Smooth muscle cell (in vitro differentiated cells): ENCODE measurements at regions not wholly inside any gene's neighbourhood (a gene's known extent, or its start where the extent isn't known, plus 50 kb on each side); places are given as distances from the start of the nearest gene placed in this dataset.

Experiments used
- DNase-seq: peaks from one replicate; lab custom pipeline; 2025; ENCODE audit not compliant: unreplicated experiment; lab: John Stamatoyannopoulos, UW
- H2AFZ ChIP-seq: fragments of 200-600 bp; sonication (generic); 2 replicates; pipeline ENCODE4 v1.6.0; 2016; ENCODE audit warnings: antibody characterized with exemption, low read depth, mild to moderate bottlenecking
- H3F3A ChIP-seq: fragments of 200-600 bp; sonication (generic); 2 replicates; pipeline ENCODE4 v1.6.0; 2017; ENCODE audit warnings: antibody characterized with exemption, low read depth
- H3K27ac ChIP-seq: fragments of 200-600 bp; sonication (generic); 2 replicates; pipeline ENCODE4 v1.5.1; 2016; ENCODE audit warnings: low read depth, mild to moderate bottlenecking
- H3K27me3 ChIP-seq: fragments of 200-600 bp; sonication (generic); 2 replicates; pipeline ENCODE4 v1.6.1; 2016; ENCODE audit warnings: low read depth, mild to moderate bottlenecking
- H3K36me3 ChIP-seq: fragments of 200-600 bp; sonication (generic); 2 replicates; pipeline ENCODE4 v1.5.1; 2016; ENCODE audit warnings: low read depth
- H3K4me1 ChIP-seq: fragments of 200-600 bp; sonication (generic); 2 replicates; pipeline ENCODE4 v1.5.1; 2016; ENCODE audit warnings: low read depth
- H3K4me2 ChIP-seq: fragments of 200-600 bp; sonication (generic); 2 replicates; pipeline ENCODE4 v1.6.0; 2016; ENCODE audit warnings: mild to moderate bottlenecking
- H3K4me3 ChIP-seq: fragments of 200-600 bp; sonication (generic); 2 replicates; pipeline ENCODE4 v1.5.1; 2016; ENCODE audit warnings: mild to moderate bottlenecking
- H3K79me2 ChIP-seq: fragments of 200-600 bp; sonication (generic); 2 replicates; pipeline ENCODE4 v1.6.0; 2016; ENCODE audit warnings: low read depth, mild to moderate bottlenecking
- H3K9ac ChIP-seq: fragments of 200-600 bp; sonication (generic); 2 replicates; pipeline ENCODE4 v1.6.0; 2016; ENCODE audit warnings: low read depth
- H3K9me3 ChIP-seq: fragments of 200-600 bp; sonication (generic); replicated peaks from 2 replicates; pipeline ENCODE4 v1.5.1; 2016; ENCODE audit warnings: low read depth
- H4K20me1 ChIP-seq: fragments of 200-600 bp; sonication (generic); 2 replicates; pipeline ENCODE4 v1.6.0; 2016; ENCODE audit warnings: low read depth
- CTCF ChIP-seq: fragments of 200-600 bp; sonication (generic); IDR thresholded peaks from 2 replicates; pipeline ENCODE4 v1.5.1; 2017; ENCODE audit warnings: borderline replicate concordance, mild to moderate bottlenecking, antibody characterized with exemption; ENCODE audit not compliant: insufficient read depth, poor library complexity, severe bottlenecking
- WGBS: methylation state at CpG from one replicate; pipeline ENCODE4 v1.1.7; 2016; ENCODE audit warnings: low lambda C conversion rate; 5-methylcytosine and 5-hydroxymethylcytosine counted together

- Histone ChIP-seq H3F3A (no peaks in the 10 kb centered on the region), H3K9ac (no peak overlapping the region), H3K4me2 (no peak overlapping the region), H3K79me2 (no peaks in the 10 kb centered on the region), H3K36me3 (no peaks in the 10 kb centered on the region), H3K9me3 (no peaks in the 10 kb centered on the region), H2AFZ (no peak overlapping the region), H4K20me1 (no peaks in the 10 kb centered on the region), H3K27me3 (peaks cover 33% of the 10 kb centered on the region), H3K27ac (no peak overlapping the region), H3K4me1 (no peaks in the 10 kb centered on the region), H3K4me3 (no peak overlapping the region)
- no peak for TF ChIP-seq CTCF
- DNase-seq: no peak
- WGBS: 43% methylated on average over 7 of the region's 7 CpGs
Observed at GRCh38 chr22:49267996-49268395, 559.7 kb downstream of the BRD1 start.

GRCh38 chr22:49266561-49267519, 560.8 kb downstream of the BRD1 start:
- no peaks in the 10 kb centered on the region for H3F3A ChIP-seq
- H3K36me3 ChIP-seq: no peaks in the 10 kb centered on the region
- no peak overlapping the region for H3K4me3 ChIP-seq
- no peak overlapping the region for H2AFZ ChIP-seq
- no peak overlapping the region for H3K9ac ChIP-seq
- no peaks in the 10 kb centered on the region for H3K9me3 ChIP-seq
- no peaks in the 10 kb centered on the region for H3K79me2 ChIP-seq
- no peak overlapping the region for H3K4me2 ChIP-seq
- 79% methylated on average over 49 of the region's 53 CpGs for WGBS
- TF ChIP-seq CTCF: no peak
- H4K20me1 ChIP-seq: no peaks in the 10 kb centered on the region
- peaks cover 30% of the 10 kb centered on the region for H3K27me3 ChIP-seq
- no peak overlapping the region for H3K27ac ChIP-seq
- no peak for DNase-seq
- H3K4me1 ChIP-seq: peaks cover under 1% of the 10 kb centered on the region

GRCh38 chr22:49264696-49265095, 563.0 kb downstream of the BRD1 start:
- no peak overlapping the region for H2AFZ ChIP-seq
- no peak for DNase-seq
- H3K4me3 ChIP-seq: no peak overlapping the region
- peaks cover 15% of the 10 kb centered on the region for H3K27me3 ChIP-seq
- H3K36me3 ChIP-seq: no peaks in the 10 kb centered on the region
- H3K4me1 ChIP-seq: peaks cover 8% of the 10 kb centered on the region
- no peaks in the 10 kb centered on the region for H4K20me1 ChIP-seq
- TF ChIP-seq CTCF: no peak
- WGBS: 92% methylated on average over 11 of the region's 11 CpGs
- H3K4me2 ChIP-seq: no peak overlapping the region
- no peaks in the 10 kb centered on the region for H3F3A ChIP-seq
- H3K27ac ChIP-seq: no peak overlapping the region
- H3K79me2 ChIP-seq: no peaks in the 10 kb centered on the region
- no peaks in the 10 kb centered on the region for H3K9me3 ChIP-seq
- no peak overlapping the region for H3K9ac ChIP-seq
